ENCODE measurements at regions not wholly inside any gene's neighbourhood (a gene's known extent, or its start where the extent isn't known, plus 50 kb on each side); places are given as distances from the start of the nearest gene placed in this dataset.

GRCh38 chr16:13394488-13394887, 493.1 kb downstream of the SHISA9 start:
- no peak for DNase-seq

- no peak for DNase-seq
Measured at GRCh38 chr16:13397126-13397525, 495.7 kb downstream of the SHISA9 start.

- DNase-seq, result no peak
Measured at GRCh38 chr16:13401641-13402040, 500.2 kb downstream of the SHISA9 start.

- no peak for DNase-seq
Measured at GRCh38 chr16:13402601-13403000, 501.2 kb downstream of the SHISA9 start.

- no peak for DNase-seq
Measured at GRCh38 chr16:13403326-13403725, 501.9 kb downstream of the SHISA9 start.

GRCh38 chr16:13414154-13414553, 505.8 kb upstream of the ERCC4 start:
- no peak for DNase-seq

GRCh38 chr16:13419589-13419988, 500.4 kb upstream of the ERCC4 start:
- no peak for DNase-seq

- no peak for DNase-seq
Measured at GRCh38 chr16:13421726-13422125, 498.2 kb upstream of the ERCC4 start.

GRCh38 chr16:13425836-13426235, 494.1 kb upstream of the ERCC4 start:
- DNase-seq, result no peak

- DNase-seq, result no peak
Measured at GRCh38 chr16:13426269-13426668, 493.7 kb upstream of the ERCC4 start.

- DNase-seq, result no peak
Measured at GRCh38 chr16:13426736-13427135, 493.2 kb upstream of the ERCC4 start.

- no peak for DNase-seq
Measured at GRCh38 chr16:13427943-13428342, 492.0 kb upstream of the ERCC4 start.

GRCh38 chr16:13429416-13429815, 490.5 kb upstream of the ERCC4 start:
- DNase-seq, result no peak

- peak; percentile 27 for DNase-seq
Measured at GRCh38 chr16:13435415-13435814, 484.5 kb upstream of the ERCC4 start.

GRCh38 chr16:13435873-13436474, 484.0 kb upstream of the ERCC4 start:
- no peak for DNase-seq

- DNase-seq, result peak; percentile 52
Measured at GRCh38 chr16:13436641-13437412, 483.1 kb upstream of the ERCC4 start.

- peak; percentile 18 for DNase-seq
Measured at GRCh38 chr16:13437413-13437795, 482.6 kb upstream of the ERCC4 start.

GRCh38 chr16:13438064-13438463, 481.9 kb upstream of the ERCC4 start:
- DNase-seq, result no peak

- DNase-seq, result no peak
Measured at GRCh38 chr16:13439766-13440165, 480.2 kb upstream of the ERCC4 start.

GRCh38 chr16:13441675-13442074, 478.3 kb upstream of the ERCC4 start:
- no peak for DNase-seq

GRCh38 chr16:13448346-13448745, 471.6 kb upstream of the ERCC4 start:
- no peak for DNase-seq

GRCh38 chr16:13453325-13453724, 466.6 kb upstream of the ERCC4 start:
- no peak for DNase-seq

GRCh38 chr16:13453938-13454553, 465.9 kb upstream of the ERCC4 start:
- DNase-seq, result no peak

GRCh38 chr16:13463619-13464018, 456.3 kb upstream of the ERCC4 start:
- no peak for DNase-seq

All from right kidney (tissue), 1 donor.